SU-DHL-6 (cell line): ENCODE measurements at regions not wholly inside any gene's neighbourhood (a gene's known extent, or its start where the extent isn't known, plus 50 kb on each side); places are given as distances from the start of the nearest gene placed in this dataset.

ENCODE experiments used
- CTCF ChIP-seq: fragments of 200-600 bp; sonication (generic); IDR thresholded peaks from one replicate; pipeline ENCODE4 v1.5.1; 2017; ENCODE audit warnings: antibody characterized with exemption, mild to moderate bottlenecking, low read length, moderate library complexity; ENCODE audit not compliant: insufficient read depth, poor library complexity, severe bottlenecking
- EZH2phosphoT487 ChIP-seq: fragments of 200-600 bp; sonication (generic), shearing (Covaris generic); conservative IDR thresholded peaks from 2 replicates; pipeline ENCODE4 v1.6.1; 2018; ENCODE audit warnings: mild to moderate bottlenecking, antibody characterized with exemption, low read length, moderate library complexity, mixed read lengths

GRCh38 chr2:183998041-183998796, 600.1 kb upstream of the ZNF804A start:
- TF ChIP-seq CTCF (no peak), EZH2phosphoT487 (no peak)
